ENCODE measurements at regions not wholly inside any gene's neighbourhood (a gene's known extent, or its start where the extent isn't known, plus 50 kb on each side); places are given as distances from the start of the nearest gene placed in this dataset.
"Not testable (repeated sequence)": the region's sequence is repeated elsewhere in the genome, so short reads cannot be mapped to it uniquely, and the experiment has no call there.

DNA sequence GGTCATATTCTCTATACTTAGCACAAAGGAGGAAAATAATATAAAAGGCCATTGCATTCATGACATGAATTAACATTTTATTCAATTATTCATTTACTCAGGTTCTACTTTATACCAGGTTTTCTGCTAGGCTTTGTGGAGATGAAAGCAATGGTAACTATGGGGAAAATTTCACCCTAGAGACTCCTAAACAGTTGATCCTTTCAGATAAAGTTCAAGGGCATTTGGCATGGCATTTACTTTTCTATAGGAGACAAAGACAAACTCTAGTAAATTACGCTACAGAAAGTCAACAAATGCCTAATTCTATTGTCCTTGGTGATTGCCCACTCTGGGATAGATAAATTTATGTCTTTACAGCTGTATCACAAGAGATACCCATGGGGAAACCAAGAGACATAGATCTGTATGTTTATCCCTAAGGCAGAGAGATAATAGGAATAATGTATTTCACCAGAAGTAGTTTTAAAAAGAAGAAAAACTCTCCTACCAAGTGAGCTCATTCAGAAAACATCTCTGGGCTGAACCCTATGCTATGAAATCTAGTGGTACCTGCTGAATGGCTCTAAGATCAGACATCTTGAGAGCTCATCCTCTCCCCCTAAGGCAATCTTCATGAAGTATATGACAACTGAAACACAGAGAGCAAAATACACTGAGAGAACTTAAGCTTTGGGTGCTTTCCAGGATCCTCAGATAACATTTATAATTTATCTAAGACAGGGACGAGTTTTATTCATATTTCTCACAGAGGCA lies 316.7 kb downstream of the ANTXR2 start:
- in situ Hi-C loops (cut with MboI; ENCODE audit: low pct_unique_long_range_greater_than_20kb, low sequenced_read_pairs), result no loop called here
- DNase-seq, result no peak

DNA sequence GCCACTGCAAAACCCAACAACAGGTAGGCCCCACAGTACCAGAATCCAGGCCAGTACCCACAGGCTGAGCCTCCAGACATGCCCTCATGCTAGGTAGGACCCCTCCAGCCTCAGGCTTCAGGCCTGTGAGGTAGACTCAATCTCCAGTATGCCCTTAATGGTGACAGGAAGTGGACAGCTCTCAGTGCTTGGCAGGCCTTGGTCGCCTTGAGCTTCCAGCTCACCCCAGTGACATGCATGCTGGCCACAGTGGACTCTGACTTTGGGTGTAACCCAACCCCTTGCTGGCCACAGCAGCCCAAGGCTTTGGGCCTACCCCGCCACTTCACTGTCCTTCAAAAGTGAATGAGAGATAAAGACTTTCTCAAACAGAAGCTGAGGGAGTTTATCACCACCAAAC lies 324.2 kb downstream of the ANTXR2 start:
- DNase-seq, result no peak
- in situ Hi-C loops (cut with MboI; ENCODE audit: low pct_unique_long_range_greater_than_20kb, low sequenced_read_pairs), result no loop called here

DNA sequence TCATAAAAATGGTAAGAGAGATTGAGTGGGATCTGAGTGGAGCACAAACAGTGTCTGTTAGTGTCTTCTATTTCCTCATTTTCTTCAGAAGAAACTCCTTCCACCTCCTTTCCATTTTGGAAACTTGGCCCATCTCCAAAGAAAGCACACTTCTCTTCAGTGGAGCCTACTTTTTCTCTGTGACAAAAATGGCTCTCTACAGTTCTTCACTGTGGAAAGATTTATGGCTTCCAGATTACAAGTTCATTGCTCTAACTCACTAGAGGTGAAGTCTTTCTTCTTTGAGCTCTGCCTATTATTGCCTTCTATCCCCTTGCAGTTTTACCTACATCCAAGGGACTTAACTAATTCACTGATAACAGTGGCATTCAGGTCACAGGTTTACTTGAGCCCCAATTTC lies 325.8 kb downstream of the ANTXR2 start:
- in situ Hi-C loops (cut with MboI; ENCODE audit: low pct_unique_long_range_greater_than_20kb, low sequenced_read_pairs), result no loop called here
- peak; percentile 30 for DNase-seq

DNA sequence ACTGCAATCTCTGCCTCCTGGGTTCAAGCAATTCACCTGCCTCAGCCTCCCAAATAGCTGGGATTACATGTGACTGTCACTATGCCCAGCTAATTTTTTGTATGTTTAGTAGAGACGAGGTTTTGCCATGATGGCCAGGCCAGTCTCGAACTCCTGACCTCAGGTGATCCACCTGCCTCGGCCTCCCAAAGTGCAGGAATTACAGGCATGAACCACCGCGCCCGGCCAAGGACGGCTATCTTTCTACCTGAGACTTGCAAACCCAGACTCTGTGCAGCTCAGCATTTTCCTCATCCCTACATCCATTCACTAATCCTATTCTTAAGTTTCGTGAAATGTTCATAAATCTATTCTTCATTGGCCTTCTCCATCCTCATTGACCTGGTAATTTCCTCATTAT lies 330.0 kb downstream of the ANTXR2 start:
- in situ Hi-C loops (cut with MboI; ENCODE audit: low pct_unique_long_range_greater_than_20kb, low sequenced_read_pairs), result no loop called here
- no peak for DNase-seq

DNA sequence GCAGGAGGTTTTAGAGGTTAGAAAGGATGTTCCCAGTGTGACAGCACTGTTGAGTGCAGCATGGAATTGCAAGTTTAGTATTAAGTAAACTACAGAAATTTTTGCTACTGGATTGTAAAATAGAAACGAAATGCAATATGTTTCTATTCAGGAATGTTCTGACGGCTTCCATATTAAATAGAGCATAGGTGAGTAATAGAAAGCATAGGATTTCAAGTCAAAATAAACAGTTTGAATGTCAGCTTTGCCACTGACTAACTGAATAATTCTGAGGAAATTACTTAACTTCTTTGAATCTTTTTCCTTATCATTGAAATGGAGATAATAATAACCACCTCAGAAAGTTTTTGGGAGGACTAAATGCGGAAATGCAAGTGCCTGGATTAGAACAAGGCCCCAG lies 331.9 kb upstream of the GK2 start:
- in situ Hi-C loops (cut with MboI; ENCODE audit: low pct_unique_long_range_greater_than_20kb, low sequenced_read_pairs), result no loop called here
- DNase-seq, result no peak

DNA sequence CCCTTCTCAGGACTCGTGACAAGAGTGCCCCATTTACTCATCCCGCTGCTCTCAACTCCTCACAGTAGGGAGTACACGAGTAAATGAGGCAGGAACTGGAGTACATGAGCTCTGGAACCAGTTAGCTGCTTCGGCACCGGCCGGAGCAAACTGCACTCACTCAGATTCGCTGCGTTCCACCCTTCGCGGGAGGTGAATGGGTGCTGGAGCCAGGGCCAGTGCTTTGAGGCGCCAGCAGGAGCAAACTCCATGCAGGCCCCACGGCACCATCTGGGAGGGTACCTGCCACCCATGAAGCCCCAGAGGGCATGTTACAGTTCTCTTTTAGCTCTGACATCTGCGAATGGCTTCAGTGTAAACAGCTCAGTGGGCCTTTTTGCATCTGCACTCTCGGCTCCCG lies 315.5 kb upstream of the GK2 start:
- in situ Hi-C loops (cut with MboI; ENCODE audit: low pct_unique_long_range_greater_than_20kb, low sequenced_read_pairs), result no loop called here
- no peak for DNase-seq

DNA sequence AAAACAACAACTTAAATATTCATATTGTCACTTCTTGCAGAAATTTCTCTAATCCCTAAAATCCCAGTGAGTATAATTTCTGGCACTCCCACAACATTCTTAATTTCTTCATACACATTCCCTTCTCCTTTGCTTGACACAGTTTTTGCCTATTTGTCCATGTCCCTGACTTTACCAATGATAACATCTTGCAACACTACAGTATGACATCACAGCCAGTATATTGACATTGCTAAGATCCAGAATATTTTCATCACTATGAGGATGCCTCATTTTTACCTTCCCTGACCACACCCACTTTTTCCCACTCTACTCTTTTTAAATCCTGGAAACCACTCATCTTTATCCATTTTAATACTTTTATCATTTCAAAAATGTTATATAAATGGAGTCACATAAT lies 292.3 kb upstream of the GK2 start:
- no peak for DNase-seq
- in situ Hi-C loops (cut with MboI; ENCODE audit: low pct_unique_long_range_greater_than_20kb, low sequenced_read_pairs), result no loop called here

DNA sequence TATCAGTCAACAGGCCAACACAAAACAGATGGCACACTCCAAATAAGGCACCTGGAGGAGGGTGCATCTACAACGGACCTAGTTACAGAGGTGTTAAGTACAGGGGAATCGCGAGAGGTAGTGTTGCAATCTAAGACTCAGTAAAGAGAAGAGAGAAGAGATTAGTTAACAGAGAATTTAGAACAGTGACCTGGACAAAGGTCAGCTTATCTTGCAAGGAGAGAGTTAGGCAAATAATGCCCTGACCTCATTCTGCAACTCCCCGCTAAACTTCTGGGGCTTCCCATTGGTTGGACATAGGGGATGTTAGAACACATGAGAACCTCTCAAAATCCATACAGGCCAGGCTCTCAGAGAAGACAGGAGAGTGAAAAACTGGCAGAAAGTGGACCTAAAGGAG lies 289.4 kb upstream of the GK2 start:
- in situ Hi-C loops (cut with MboI; ENCODE audit: low pct_unique_long_range_greater_than_20kb, low sequenced_read_pairs), result no loop called here
- no peak for DNase-seq

DNA sequence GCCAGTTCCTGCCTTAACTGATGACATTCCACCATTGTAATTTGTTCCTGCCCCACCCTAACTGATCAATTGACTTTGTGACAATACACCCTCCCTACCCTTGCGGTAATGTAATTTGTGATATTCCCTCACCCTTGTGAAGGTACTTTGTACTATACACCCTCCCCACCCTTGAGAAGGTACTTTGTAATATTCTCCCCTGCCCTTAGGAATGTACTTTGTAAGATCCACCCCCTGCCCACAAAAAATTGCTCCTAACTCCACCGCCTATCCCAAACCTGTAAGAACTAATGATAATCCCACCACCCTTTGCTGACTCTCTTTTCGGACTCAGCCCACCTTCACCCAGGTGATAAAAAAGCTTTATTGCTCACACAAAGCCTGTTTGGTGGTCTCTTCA lies 288.5 kb upstream of the GK2 start:
- in situ Hi-C loops (cut with MboI; ENCODE audit: low pct_unique_long_range_greater_than_20kb, low sequenced_read_pairs); DNase-seq: not testable (repeated sequence)

DNA sequence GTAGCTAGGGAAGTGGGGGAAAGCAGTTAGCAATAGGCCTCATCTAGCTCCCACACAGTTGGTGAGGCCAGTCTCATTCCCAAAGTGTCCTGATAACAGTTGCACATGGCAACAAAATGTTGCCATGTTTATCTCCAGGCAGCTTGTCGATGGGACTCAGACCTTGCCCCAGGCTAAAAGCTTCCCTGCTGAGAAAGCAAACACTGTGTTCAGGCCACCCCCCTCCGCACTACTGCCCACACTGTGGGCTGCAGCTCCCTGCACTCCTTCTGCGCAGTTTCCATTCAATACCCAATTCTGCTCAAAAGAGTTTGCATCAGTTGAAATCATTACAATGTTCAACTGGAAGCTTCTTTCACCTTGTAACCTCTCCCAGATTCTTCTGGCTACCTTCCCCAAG lies 287.8 kb upstream of the GK2 start:
- no peak for DNase-seq
- in situ Hi-C loops (cut with MboI; ENCODE audit: low pct_unique_long_range_greater_than_20kb, low sequenced_read_pairs), result no loop called here

DNA sequence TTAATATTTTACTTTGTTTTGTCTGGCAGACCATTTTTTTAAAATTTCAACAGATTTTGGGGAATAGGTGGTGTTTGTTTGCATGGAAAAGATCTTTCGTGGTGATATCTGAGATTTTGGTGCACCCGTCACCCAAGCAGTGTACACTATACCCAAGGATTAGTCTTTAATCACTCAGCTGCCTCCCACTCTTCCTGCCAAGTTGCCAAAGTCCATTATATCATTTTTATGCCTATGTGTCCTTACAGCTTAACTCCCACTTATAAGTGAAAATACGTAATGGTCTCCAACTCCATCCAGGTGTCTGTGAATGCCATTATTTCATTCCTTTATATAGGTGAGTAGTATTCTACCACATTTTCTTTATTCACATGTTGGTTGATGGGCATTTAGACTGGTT lies 281.7 kb upstream of the GK2 start:
- DNase-seq, result no peak
- in situ Hi-C loops (cut with MboI; ENCODE audit: low pct_unique_long_range_greater_than_20kb, low sequenced_read_pairs), result no loop called here

DNA sequence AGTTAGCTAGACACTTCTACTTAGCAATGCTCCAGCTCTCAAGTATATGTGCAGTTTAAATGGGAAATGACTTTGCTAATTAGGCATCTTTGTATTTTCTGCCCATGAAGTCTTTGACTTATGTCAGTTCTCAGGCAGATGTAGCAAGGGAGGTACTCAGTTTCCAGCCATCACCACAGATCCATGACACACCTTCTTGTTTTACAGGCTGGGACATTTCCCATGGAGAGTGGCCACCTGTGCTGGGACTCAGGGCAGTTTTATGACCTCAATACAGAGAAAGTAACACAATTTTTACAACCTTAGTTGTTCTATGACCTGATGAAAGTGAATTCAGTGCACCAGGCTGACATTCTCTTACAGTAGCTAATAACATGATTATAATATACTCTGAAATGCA lies 280.7 kb upstream of the GK2 start:
- in situ Hi-C loops (cut with MboI; ENCODE audit: low pct_unique_long_range_greater_than_20kb, low sequenced_read_pairs), result no loop called here
- DNase-seq, result no peak

DNA sequence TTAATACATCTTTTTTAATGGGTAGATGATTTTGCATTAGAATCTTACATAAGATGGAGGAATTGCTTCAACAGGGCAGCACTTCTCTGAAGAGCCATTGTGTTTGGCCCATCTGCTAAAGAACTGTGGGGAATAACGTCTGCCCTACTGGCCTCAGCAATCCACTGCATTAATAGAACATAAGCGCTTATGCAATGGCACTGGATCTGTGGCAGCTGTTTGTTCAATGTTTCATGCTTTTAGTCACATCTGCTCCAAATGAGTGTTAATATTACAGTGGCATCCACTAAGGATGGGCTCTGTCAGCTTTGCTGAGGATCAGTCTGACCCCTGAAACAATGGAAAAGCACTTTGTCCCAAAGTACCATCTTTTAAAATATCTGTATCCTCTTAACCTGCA lies 279.0 kb upstream of the GK2 start:
- DNase-seq, result no peak

DNA sequence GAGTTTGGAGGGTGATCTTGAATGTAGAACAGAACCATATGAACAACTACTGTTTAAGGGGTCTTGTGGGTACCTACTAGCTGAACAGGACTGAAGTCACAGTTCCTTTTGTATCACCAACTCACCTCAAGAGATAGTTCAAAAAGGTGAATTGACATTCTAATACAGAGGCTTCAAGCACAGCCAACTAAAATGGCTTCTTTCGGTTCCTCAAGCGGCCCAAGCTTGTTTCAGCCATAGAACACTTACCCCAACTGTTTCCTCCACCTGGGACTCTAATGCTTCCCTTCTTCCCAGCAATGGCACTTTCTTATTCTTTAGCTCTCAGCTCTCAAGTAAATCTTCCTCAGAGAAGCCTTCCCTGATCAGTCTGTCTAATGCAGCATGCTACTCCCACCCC lies 277.5 kb upstream of the GK2 start:
- in situ Hi-C loops (cut with MboI; ENCODE audit: low pct_unique_long_range_greater_than_20kb, low sequenced_read_pairs), result no loop called here

More for the DNA sequence above, 279.0 kb upstream of the GK2 start:
- in situ Hi-C loops (cut with MboI; ENCODE audit: low pct_unique_long_range_greater_than_20kb, low sequenced_read_pairs), result no loop called here

DNA sequence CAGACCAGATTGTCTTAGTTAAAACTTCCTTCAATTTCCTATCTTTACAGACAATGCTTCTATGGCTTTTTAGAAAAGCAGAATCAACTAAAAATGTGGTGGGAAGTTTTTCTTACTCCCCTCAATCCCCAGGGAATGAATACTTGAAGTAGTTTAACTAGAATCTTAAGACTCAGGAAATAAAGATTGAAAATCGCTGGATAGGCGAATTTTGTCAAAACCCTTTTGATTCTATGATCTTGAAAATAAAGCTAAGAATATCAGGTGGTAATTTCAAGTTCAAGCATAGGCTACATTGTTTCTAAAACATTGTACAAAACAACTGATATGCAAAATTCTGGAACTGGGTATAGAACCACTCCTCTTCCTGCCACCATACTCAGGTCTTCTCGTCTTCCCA lies 276.5 kb upstream of the GK2 start:
- DNase-seq, result no peak
- in situ Hi-C loops (cut with MboI; ENCODE audit: low pct_unique_long_range_greater_than_20kb, low sequenced_read_pairs), result no loop called here

More for the DNA sequence above, 277.5 kb upstream of the GK2 start:
- no peak for DNase-seq

DNA sequence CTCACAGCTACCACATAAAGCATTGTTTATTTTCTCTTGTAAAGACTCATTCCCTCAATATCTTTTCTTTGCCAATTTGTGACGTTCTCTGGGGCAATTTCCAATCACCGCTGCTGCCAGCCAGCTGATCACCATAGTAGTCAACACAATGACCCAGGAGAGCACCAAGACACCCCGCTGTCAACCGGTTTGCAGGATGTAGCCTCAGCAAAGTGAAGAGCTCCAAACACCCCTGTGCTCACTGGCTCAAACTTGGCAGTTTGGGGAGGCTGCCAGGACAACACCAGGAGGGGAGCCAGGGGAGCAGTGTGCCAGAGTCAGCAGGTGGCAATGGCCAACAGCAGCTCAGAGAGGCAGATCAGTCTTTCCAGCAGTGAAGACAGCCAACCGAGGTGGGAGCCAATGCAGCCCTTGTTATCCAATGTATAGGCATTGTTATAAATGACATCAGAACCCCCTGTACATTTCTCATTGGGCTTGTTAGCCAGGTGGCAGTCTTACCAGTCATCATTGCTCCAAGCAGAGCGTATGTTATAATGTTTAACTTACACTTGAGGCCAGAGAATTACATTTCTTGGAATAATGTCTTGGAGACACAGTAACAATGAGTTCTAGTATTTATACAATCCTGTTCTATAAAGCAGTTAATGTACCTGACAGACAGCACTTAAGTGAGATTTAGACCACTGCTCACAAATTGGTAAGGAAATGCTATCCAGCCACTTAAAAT lies 274.9 kb upstream of the GK2 start:
- no peak for DNase-seq
- in situ Hi-C loops (cut with MboI; ENCODE audit: low pct_unique_long_range_greater_than_20kb, low sequenced_read_pairs), result no loop called here

DNA sequence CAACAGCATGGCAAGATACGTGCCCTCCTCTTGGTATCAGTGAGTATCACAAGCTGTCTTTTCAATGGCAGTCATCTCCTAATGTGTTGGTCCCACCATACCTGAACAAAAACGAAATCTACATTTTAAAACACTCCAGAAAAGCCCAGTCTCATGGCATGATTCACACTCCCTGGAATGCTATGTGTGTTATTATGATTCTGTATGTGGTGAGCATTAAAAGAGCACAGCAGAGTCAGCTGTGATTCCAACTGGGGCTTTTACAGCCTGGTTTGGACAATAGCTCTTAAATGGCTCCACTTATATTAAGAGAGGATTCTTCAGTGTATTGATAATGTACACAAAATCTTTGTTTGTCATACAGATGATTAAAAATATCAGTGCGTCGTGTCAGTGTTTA lies 274.1 kb upstream of the GK2 start:
- in situ Hi-C loops (cut with MboI; ENCODE audit: low pct_unique_long_range_greater_than_20kb, low sequenced_read_pairs), result no loop called here

DNA sequence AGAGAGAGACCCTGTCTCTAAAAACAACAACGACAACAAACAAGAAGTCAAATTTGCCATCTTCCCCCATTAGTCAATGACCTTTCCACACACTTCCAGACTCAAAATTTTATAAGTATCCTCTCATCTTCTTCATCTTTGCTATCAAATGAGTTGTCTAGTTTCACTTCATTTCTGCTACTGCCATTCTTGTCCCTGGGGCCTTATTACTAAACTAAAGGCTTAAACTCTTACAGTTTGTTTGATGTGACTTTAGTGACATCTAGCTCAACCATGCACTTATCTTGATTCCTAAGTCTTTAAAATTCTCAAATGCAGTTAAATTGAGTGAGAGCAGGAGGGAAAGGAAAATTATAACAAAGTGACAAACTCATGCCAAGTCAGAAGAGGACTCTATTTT lies 271.8 kb upstream of the GK2 start:
- no peak for DNase-seq
- in situ Hi-C loops (cut with MboI; ENCODE audit: low pct_unique_long_range_greater_than_20kb, low sequenced_read_pairs), result no loop called here

More for the DNA sequence above, 274.1 kb upstream of the GK2 start:
- no peak for DNase-seq

DNA sequence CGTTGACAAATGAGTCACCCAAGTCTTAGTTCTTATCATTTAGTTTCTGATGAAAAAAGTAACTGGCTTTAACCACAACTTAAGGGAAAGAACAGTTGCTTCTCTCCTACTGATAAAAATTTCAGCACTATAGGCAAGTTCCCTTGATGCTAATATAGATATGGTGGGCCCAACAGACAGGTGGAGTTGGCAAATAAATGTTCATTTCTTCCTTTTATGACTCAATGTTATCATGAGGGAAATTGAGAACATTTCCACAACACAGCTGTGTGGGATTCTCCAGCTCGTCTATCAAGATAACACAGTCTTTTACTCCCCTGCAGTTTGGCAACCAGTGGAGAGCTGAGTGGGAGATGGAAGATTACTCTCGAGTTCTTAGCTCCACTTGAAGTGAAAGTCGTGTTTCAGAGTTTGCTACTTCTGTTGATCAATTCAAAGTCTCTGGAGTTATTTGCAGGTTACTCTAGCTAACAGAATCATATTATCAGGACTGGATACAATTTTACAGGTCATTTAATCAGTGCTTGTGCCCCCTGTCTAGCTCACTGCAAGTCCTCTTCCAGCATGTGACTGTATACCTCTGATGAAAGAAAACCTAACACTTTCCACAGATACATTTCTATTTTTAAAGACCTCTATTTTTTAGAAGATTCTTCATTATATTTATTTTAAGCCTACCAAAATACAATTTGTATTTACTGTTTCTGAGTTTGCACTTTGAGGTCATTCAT lies 270.6 kb upstream of the GK2 start:
- in situ Hi-C loops (cut with MboI; ENCODE audit: low pct_unique_long_range_greater_than_20kb, low sequenced_read_pairs), result no loop called here
- peak; percentile 71 for DNase-seq

DNA sequence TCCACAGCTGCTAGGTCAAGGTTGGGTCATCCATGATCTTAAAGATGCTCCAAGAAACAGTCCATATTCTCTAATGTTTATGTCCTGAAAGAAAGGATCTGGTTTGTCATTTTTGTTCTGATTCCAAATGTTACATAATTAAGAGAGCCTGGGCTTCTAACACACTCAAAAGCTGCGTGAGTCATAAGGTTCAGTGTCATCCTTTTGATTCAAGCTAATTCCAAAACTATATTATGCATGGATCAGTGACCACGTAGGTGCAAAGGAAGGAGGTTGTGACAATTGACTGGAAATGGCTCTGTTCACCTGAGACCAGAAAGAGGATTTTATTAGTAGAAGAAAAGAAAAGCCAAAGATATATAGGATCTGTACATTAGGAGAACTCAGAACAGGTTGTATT lies 268.7 kb upstream of the GK2 start:
- in situ Hi-C loops (cut with MboI; ENCODE audit: low pct_unique_long_range_greater_than_20kb, low sequenced_read_pairs), result no loop called here
- DNase-seq, result no peak

Measured in KBM-7 (cell line).